Psoas muscle (tissue), 7 donors: ENCODE measurements at regions not wholly inside any gene's neighbourhood (a gene's known extent, or its start where the extent isn't known, plus 50 kb on each side); places are given as distances from the start of the nearest gene placed in this dataset.
A peak's percentile ranks its signal among the peaks of the same experiment; 100 is the strongest.

ENCODE experiments used
- ATAC-seq, 4 donors: fragments of 200-7000 bp; cut with Tn5 transposase; one replicate each; pipeline ENCODE4 v1.9.1; 2020; ENCODE audit warnings: moderate library complexity in 3 of 4, mild to moderate bottlenecking in 2 of 4
- DNase-seq, 2 donors: peaks; one replicate each; pipeline ENCODE4 v3.0.0-alpha.2; 2020
- H3K27ac ChIP-seq: fragments of 200-600 bp; one replicate; pipeline ENCODE4 v1.8.0; 2022
- H3K27me3 ChIP-seq, 3 donors: fragments of 200-600 bp in 1 of 3; one replicate each; pipeline versions ENCODE4 v1.6.1 to v1.8.0; 2013 to 2022; ENCODE audit warnings: low read length in 2 of 3, mild to moderate bottlenecking in 2 of 3, moderate library complexity in 1 of 3; ENCODE audit not compliant: insufficient read depth in 3 of 3
- H3K36me3 ChIP-seq, 2 donors: fragments of 200-600 bp in 1 of 2; one replicate each; pipeline versions ENCODE4 v1.6.1 to v1.8.0; 2013 to 2022; ENCODE audit warnings: low read depth in 1 of 2, mild to moderate bottlenecking in 1 of 2, moderate library complexity in 1 of 2; ENCODE audit not compliant: insufficient read depth in 1 of 2
- H3K4me1 ChIP-seq: fragments of 200-600 bp; one replicate; pipeline ENCODE4 v1.8.0; 2022
- H3K4me3 ChIP-seq: fragments of 200-600 bp; one replicate; pipeline ENCODE4 v1.8.0; 2022; ENCODE audit warnings: mild to moderate bottlenecking
- H3K9me3 ChIP-seq: fragments of 200-600 bp; one replicate; pipeline ENCODE4 v1.8.0; 2022
- CTCF ChIP-seq: fragments of 200-600 bp; IDR thresholded peaks from one replicate; pipeline ENCODE4 v1.8.0; 2022; ENCODE audit warnings: antibody characterized with exemption
- WGBS, 3 donors: extraction: QIAGEN DNeasy Blood & Tissue Kit; methylation state at CpG; one replicate each; pipeline versions ENCODE4 v1.1.6 to v1.1.7; 2013; 5-methylcytosine and 5-hydroxymethylcytosine counted together
- intact Hi-C, 2 donors: fragments of 100-400 bp; cut with DNase I; formaldehyde crosslinking; loops; one replicate each; pipeline versions ENCODE4 v1.11.0 to v1.14.2; 2022
- donor health status: healthy with polysubstance abuse.
- donor health status: DM: no; HTN: no; CAD: no; lungs with moderate emphysema.
- donor health status: Bipolar disorder and iron deficiency.
- donor health status: healthy.
- donor health status: DM: yes; HTN: yes; CAD: no.
- donor health status: DM: no; HTN: no; CAD: no.
- donor health status: DM: yes; HTN: yes; CAD: no.

- no peaks in the 10 kb centered on the region for H3K27me3 ChIP-seq
- no peaks in the 10 kb centered on the region for H3K9me3 ChIP-seq
- H3K27ac ChIP-seq = peak overlapping the region; percentile 97
- peak in 1 of 2 donors; percentile 50 for DNase-seq
- H3K4me1 ChIP-seq = peaks cover 35% of the 10 kb centered on the region
- intact Hi-C loops = no loop called here
- WGBS, 3 donors = 61 to 73% (median 67%) methylated on average over 2 of the region's 2 CpGs
- H3K4me3 ChIP-seq = no peak overlapping the region
- peak in 1 of 4 donors; percentile 25 for ATAC-seq
- TF ChIP-seq CTCF = no peak
- no peaks in the 10 kb centered on the region for H3K36me3 ChIP-seq
Measured at GRCh38 chr1:58964428-58964827, 180.6 kb upstream of the JUN start.

- peak in 3 of 4 donors; percentile 84 to 91 (median 88) for ATAC-seq
- Histone ChIP-seq H3K27me3 (no peaks in the 10 kb centered on the region), H3K9me3 (no peaks in the 10 kb centered on the region), H3K27ac (peak overlapping the region; percentile 97), H3K4me3 (no peak overlapping the region), H3K4me1 (peaks cover 35% of the 10 kb centered on the region), H3K36me3 (no peaks in the 10 kb centered on the region)
- TF ChIP-seq CTCF = no peak
- peak; percentile 65 to 75 for DNase-seq
- intact Hi-C loops = loop anchor here in 1 of 2 donors (5.0 kb wide), 1 partner anchor 53 kb away; no protein-coding TSS in a partner anchor
- WGBS, 3 donors = 11 to 33% (median 12%) methylated on average over 1 of the region's 1 CpG
Measured at GRCh38 chr1:58964880-58965279, 181.0 kb upstream of the JUN start.

GRCh38 chr1:58966103-58966916 lies 182.5 kb upstream of the JUN start:
- DNase-seq (no peak), ATAC-seq (peak in 3 of 4 donors; percentile 27 to 66 (median 46))
- 71 to 79% (median 74%) methylated on average over 6 of the region's 6 CpGs for WGBS, 3 donors
- intact Hi-C loops = loop anchor here (2.0 to 5.0 kb wide), 2 partner anchors 54 to 60 kb away; no protein-coding TSS in a partner anchor
- Histone ChIP-seq H3K27me3 (no peaks in the 10 kb centered on the region), H3K4me3 (no peak overlapping the region), H3K36me3 (no peaks in the 10 kb centered on the region), H3K27ac (peak overlapping the region; percentile 97), H3K9me3 (no peaks in the 10 kb centered on the region), H3K4me1 (peaks cover 41% of the 10 kb centered on the region)
- TF ChIP-seq CTCF = no peak

GRCh38 chr1:58966917-58967740 lies 183.3 kb upstream of the JUN start:
- H3K4me3 ChIP-seq = no peak overlapping the region
- no peaks in the 10 kb centered on the region for H3K27me3 ChIP-seq
- 61 to 67% (median 62%) methylated on average over 5 of the region's 5 CpGs for WGBS, 3 donors
- no peak for TF ChIP-seq CTCF
- H3K9me3 ChIP-seq = no peaks in the 10 kb centered on the region
- DNase-seq (peak; percentile 42 to 63), ATAC-seq (peak; percentile 19 to 64 (median 54))
- intact Hi-C loops = loop anchor here (2.0 to 5.0 kb wide), 2 partner anchors 55 to 60 kb away; no protein-coding TSS in a partner anchor
- H3K36me3 ChIP-seq = no peaks in the 10 kb centered on the region
- peak overlapping the region; percentile 97 for H3K27ac ChIP-seq
- peaks cover 47% of the 10 kb centered on the region for H3K4me1 ChIP-seq
